ENCODE measurements at regions not wholly inside any gene's neighbourhood (a gene's known extent, or its start where the extent isn't known, plus 50 kb on each side); places are given as distances from the start of the nearest gene placed in this dataset.

DNA sequence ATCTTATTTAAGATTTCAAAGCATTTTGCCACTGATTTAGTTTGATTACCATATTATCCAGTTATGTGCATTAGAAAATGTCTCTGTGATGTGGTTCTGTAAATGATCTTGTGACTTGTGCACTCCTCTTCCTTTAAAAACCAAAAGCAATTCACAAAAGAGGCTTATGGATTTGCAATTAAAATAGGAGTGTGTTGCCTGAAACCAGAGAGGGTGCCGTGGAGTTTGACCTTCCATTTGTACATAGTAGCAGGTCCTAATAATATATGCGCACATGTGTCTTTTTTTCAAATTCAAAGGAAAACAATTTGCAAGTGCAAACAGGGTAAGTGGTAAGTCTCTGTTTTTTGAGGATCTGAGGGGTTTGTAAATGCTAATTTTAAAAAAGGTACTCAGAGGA lies 470.9 kb downstream of the VRK1 start:
- H3K27me3 ChIP-seq, result no peaks in the 10 kb centered on the region
- no peak overlapping the region for H3K4me2 ChIP-seq
- no peak for TF ChIP-seq EZH2 (IDR thresholded peaks at IDR 0.05; ENCODE audit: borderline replicate concordance)
- TF ChIP-seq EZH2phosphoT487 (IDR thresholded peaks at IDR 0.05; ENCODE audit: low read depth, severe bottlenecking, unreplicated experiment), result no peak
- TF ChIP-seq, protein P1, sequence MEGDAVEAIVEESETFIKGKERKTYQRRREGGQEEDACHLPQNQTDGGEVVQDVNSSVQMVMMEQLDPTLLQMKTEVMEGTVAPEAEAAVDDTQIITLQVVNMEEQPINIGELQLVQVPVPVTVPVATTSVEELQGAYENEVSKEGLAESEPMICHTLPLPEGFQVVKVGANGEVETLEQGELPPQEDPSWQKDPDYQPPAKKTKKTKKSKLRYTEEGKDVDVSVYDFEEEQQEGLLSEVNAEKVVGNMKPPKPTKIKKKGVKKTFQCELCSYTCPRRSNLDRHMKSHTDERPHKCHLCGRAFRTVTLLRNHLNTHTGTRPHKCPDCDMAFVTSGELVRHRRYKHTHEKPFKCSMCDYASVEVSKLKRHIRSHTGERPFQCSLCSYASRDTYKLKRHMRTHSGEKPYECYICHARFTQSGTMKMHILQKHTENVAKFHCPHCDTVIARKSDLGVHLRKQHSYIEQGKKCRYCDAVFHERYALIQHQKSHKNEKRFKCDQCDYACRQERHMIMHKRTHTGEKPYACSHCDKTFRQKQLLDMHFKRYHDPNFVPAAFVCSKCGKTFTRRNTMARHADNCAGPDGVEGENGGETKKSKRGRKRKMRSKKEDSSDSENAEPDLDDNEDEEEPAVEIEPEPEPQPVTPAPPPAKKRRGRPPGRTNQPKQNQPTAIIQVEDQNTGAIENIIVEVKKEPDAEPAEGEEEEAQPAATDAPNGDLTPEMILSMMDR (IDR thresholded peaks at IDR 0.05; ENCODE audit: poor library complexity), result no peak
- no peak for DNase-seq (ENCODE audit: low spot score)
- no peaks in the 10 kb centered on the region for H4K20me1 ChIP-seq (ENCODE audit: insufficient read depth, poor library complexity, severe bottlenecking)
- no peaks in the 10 kb centered on the region for H3K4me1 ChIP-seq (ENCODE audit: insufficient read depth)
- H2AFZ ChIP-seq, result no peak overlapping the region
- H3K36me3 ChIP-seq (replicated peaks; ENCODE audit: insufficient read depth, low read depth), result no peaks in the 10 kb centered on the region
- H3K27ac ChIP-seq, result peak overlapping the region; percentile 30
- no peaks in the 10 kb centered on the region for H3K79me2 ChIP-seq
- H3K9me2 ChIP-seq (replicated peaks; ENCODE audit: insufficient read depth), result no peaks in the 10 kb centered on the region
- no peaks in the 10 kb centered on the region for H3K9me3 ChIP-seq (ENCODE audit: low read depth)
- 46% methylated on average over 2 of the region's 2 CpGs for WGBS (ENCODE audit: low lambda C conversion rate, missing lambda C conversion rate)
- H3K4me3 ChIP-seq, result no peak overlapping the region

DNA sequence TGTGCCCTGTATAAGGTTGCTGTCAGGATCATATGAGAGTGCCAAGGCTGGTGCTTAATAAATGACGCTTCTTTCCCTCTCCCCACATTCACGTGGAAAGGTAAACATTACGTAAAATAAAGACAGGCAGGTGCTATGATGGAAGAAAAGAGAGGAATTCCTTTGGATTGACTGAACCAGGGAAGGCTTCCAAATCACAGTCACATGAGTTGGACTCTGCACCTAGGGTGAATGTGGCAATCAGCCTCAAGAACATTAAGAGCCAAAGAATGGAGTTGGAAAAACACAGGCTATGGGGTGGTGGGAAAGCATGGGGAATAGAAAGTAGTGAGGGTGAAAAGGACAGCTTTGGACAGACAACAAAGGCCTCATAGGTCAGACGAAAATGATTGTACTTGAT lies 473.1 kb downstream of the VRK1 start:
- no peaks in the 10 kb centered on the region for H3K9me3 ChIP-seq (ENCODE audit: low read depth)
- no peaks in the 10 kb centered on the region for H3K79me2 ChIP-seq
- TF ChIP-seq EZH2phosphoT487 (IDR thresholded peaks at IDR 0.05; ENCODE audit: low read depth, severe bottlenecking, unreplicated experiment) (no peak), EZH2 (IDR thresholded peaks at IDR 0.05; ENCODE audit: borderline replicate concordance) (no peak)
- TF ChIP-seq, protein P1 (IDR thresholded peaks at IDR 0.05; ENCODE audit: poor library complexity), result no peak
- no peak overlapping the region for H2AFZ ChIP-seq
- no peaks in the 10 kb centered on the region for H3K27me3 ChIP-seq
- H3K36me3 ChIP-seq (replicated peaks; ENCODE audit: insufficient read depth, low read depth), result no peaks in the 10 kb centered on the region
- no peak overlapping the region for H3K4me3 ChIP-seq
- H3K27ac ChIP-seq, result peak overlapping the region; percentile 90
- no peaks in the 10 kb centered on the region for H3K4me1 ChIP-seq (ENCODE audit: insufficient read depth)
- DNase-seq (ENCODE audit: low spot score), result peak; percentile 58
- no peak overlapping the region for H3K4me2 ChIP-seq
- no peaks in the 10 kb centered on the region for H3K9me2 ChIP-seq (replicated peaks; ENCODE audit: insufficient read depth)
- no peaks in the 10 kb centered on the region for H4K20me1 ChIP-seq (ENCODE audit: insufficient read depth, poor library complexity, severe bottlenecking)
- WGBS (ENCODE audit: low lambda C conversion rate, missing lambda C conversion rate), result 68% methylated on average over 4 of the region's 4 CpGs

DNA sequence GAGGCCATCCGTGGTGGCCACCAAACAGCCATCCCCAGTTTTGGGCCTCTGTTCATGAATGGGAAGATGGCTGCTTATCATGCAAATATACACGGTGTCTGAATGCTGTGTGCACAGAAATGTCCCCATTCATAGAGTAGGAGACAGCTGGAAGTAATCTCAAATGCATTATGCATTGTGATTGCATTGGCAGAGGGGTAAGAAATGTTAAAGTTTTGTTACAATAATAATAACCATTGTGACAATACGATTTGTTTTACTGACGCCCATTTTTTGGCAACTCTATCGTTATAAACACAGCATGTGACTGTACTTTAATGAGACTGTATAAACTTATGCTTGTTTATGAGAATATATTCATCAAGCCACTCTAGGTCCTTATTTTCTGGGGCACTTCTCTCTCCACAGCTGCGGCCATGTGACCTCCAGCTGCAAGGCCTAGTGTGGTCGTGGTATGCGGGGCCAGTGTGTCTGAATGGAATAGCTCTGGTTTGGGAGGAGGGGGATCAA lies 474.3 kb downstream of the VRK1 start:
- H3K9me2 ChIP-seq (replicated peaks; ENCODE audit: insufficient read depth), result no peaks in the 10 kb centered on the region
- no peaks in the 10 kb centered on the region for H3K4me1 ChIP-seq (ENCODE audit: insufficient read depth)
- H2AFZ ChIP-seq, result no peak overlapping the region
- H3K79me2 ChIP-seq, result no peaks in the 10 kb centered on the region
- 88% methylated on average over 8 of the region's 8 CpGs for WGBS (ENCODE audit: low lambda C conversion rate, missing lambda C conversion rate)
- no peaks in the 10 kb centered on the region for H3K36me3 ChIP-seq (replicated peaks; ENCODE audit: insufficient read depth, low read depth)
- DNase-seq (ENCODE audit: low spot score), result no peak
- H3K27me3 ChIP-seq, result no peaks in the 10 kb centered on the region
- no peaks in the 10 kb centered on the region for H4K20me1 ChIP-seq (ENCODE audit: insufficient read depth, poor library complexity, severe bottlenecking)
- H3K4me2 ChIP-seq, result no peak overlapping the region
- TF ChIP-seq EZH2phosphoT487 (IDR thresholded peaks at IDR 0.05; ENCODE audit: low read depth, severe bottlenecking, unreplicated experiment) (no peak), EZH2 (IDR thresholded peaks at IDR 0.05; ENCODE audit: borderline replicate concordance) (no peak)
- TF ChIP-seq, protein P1 (IDR thresholded peaks at IDR 0.05; ENCODE audit: poor library complexity), result no peak
- H3K4me3 ChIP-seq, result no peak overlapping the region
- no peak overlapping the region for H3K27ac ChIP-seq
- no peaks in the 10 kb centered on the region for H3K9me3 ChIP-seq (ENCODE audit: low read depth)

DNA sequence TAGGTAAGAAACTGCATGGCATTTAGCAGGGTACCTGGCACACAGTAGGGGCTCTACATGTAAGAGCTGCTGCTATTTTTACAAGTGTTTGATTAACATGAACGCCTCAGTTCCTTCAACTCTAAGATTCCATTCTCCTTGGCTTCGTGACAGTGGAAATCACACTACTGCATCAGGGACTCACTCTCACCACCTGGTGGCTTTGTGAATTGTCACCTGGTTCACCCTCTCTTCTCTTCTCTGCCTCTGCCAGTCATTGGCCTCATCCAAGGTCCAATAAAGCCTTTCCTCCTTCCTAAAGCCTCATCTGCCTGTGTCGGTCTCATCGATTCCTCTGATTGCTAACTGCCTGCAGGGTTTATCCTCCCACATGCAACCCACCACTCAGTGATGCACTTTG lies 476.4 kb downstream of the VRK1 start:
- Histone ChIP-seq H3K27me3 (peaks cover under 1% of the 10 kb centered on the region), H3K36me3 (replicated peaks; ENCODE audit: insufficient read depth, low read depth) (no peaks in the 10 kb centered on the region), H3K79me2 (no peaks in the 10 kb centered on the region), H3K9me3 (ENCODE audit: low read depth) (no peaks in the 10 kb centered on the region), H3K4me3 (no peak overlapping the region), H3K27ac (no peak overlapping the region), H3K4me2 (no peak overlapping the region), H2AFZ (no peak overlapping the region), H3K4me1 (ENCODE audit: insufficient read depth) (no peaks in the 10 kb centered on the region), H3K9me2 (replicated peaks; ENCODE audit: insufficient read depth) (no peaks in the 10 kb centered on the region), H4K20me1 (ENCODE audit: insufficient read depth, poor library complexity, severe bottlenecking) (no peaks in the 10 kb centered on the region)
- no peak for TF ChIP-seq EZH2phosphoT487 (IDR thresholded peaks at IDR 0.05; ENCODE audit: low read depth, severe bottlenecking, unreplicated experiment)
- TF ChIP-seq EZH2 (IDR thresholded peaks at IDR 0.05; ENCODE audit: borderline replicate concordance), result no peak
- TF ChIP-seq, protein P1 (IDR thresholded peaks at IDR 0.05; ENCODE audit: poor library complexity), result no peak
- WGBS (ENCODE audit: low lambda C conversion rate, missing lambda C conversion rate), result 85% methylated on average over 4 of the region's 4 CpGs
- no peak for DNase-seq (ENCODE audit: low spot score)
